ENCODE measurements at regions not wholly inside any gene's neighbourhood (a gene's known extent, or its start where the extent isn't known, plus 50 kb on each side); places are given as distances from the start of the nearest gene placed in this dataset.

DNA sequence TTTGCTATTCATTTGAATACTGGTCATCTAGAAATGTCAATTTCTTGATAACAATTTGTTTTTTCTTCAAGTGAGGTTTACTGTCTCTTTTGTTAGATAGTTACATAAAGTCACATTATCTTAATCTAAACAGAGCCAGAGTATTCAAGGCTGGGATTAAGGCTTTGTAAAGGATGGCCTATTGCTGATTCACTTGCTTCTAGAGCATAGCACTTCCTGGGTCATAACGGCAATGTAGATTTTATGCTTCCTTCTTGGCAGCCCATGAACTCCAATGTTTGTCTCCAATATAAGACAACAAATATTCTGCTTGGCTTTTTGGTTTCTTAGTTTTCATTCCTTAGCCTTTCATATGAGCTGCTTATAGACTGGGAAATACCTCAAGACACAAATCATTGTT lies 2007.9 kb upstream of the CDH6 start:
- no peak overlapping the region for H3K14ac ChIP-seq (ENCODE audit: low read length in 2 of 2)
- H3K18ac ChIP-seq (ENCODE audit: low read depth in 1 of 2, low read length in 2 of 2) = no peak overlapping the region
- no peaks in the 10 kb centered on the region for H3K36me3 ChIP-seq (ENCODE audit: control insufficient read depth in 1 of 2, insufficient read depth in 2 of 2, low read depth in 1 of 2, low read length in 2 of 2)
- H4K91ac ChIP-seq (ENCODE audit: low read length) = no peak overlapping the region
- no peak for DNase-seq
- H3K9ac ChIP-seq (ENCODE audit: low read length) = no peak overlapping the region
- H3K27ac ChIP-seq (ENCODE audit: low read length, poor library complexity, severe bottlenecking) = no peak overlapping the region
- H3K4me3 ChIP-seq (ENCODE audit: insufficient read depth in 1 of 2, low read depth in 1 of 2, low read length in 2 of 2) = no peak overlapping the region
- H4K8ac ChIP-seq (ENCODE audit: low read length) = no peak overlapping the region
- peaks cover 16% of the 10 kb centered on the region for H3K9me3 ChIP-seq (ENCODE audit: control insufficient read depth, low read length)
- no peak overlapping the region for H2BK5ac ChIP-seq (ENCODE audit: low read depth, low read length, poor library complexity, severe bottlenecking)
- H2BK15ac ChIP-seq (ENCODE audit: low read depth, poor library complexity, severe bottlenecking) = no peak overlapping the region
- no peak overlapping the region for H3K4me2 ChIP-seq (ENCODE audit: low read length, poor library complexity, severe bottlenecking)
- no peak overlapping the region for H2AK5ac ChIP-seq (ENCODE audit: low read length, severe bottlenecking)
- no peak overlapping the region for H2BK120ac ChIP-seq (ENCODE audit: low read depth, low read length)
- no peaks in the 10 kb centered on the region for H3K27me3 ChIP-seq (ENCODE audit: control insufficient read depth in 1 of 2, insufficient read depth in 1 of 2, low read length in 2 of 2)
- no peaks in the 10 kb centered on the region for H3K4me1 ChIP-seq (ENCODE audit: control insufficient read depth, insufficient read depth, low read depth, low read length)
- no peaks in the 10 kb centered on the region for H3K79me1 ChIP-seq (replicated peaks; ENCODE audit: low read length, poor library complexity, severe bottlenecking)
- WGBS = 55% methylated on average over 1 of the region's 1 CpG
- H3K23ac ChIP-seq (ENCODE audit: low read length in 2 of 2) = no peak overlapping the region
- no peak overlapping the region for H2AFZ ChIP-seq (ENCODE audit: low read depth, low read length)
- no peak overlapping the region for H2BK12ac ChIP-seq (ENCODE audit: low read length in 2 of 2)
- H3K4ac ChIP-seq (ENCODE audit: low read depth in 1 of 2, low read length in 2 of 2) = no peak overlapping the region

- H4K91ac ChIP-seq (ENCODE audit: low read length) = no peak overlapping the region
- no peak overlapping the region for H3K4me2 ChIP-seq (ENCODE audit: low read length, poor library complexity, severe bottlenecking)
- no peak overlapping the region for H2BK15ac ChIP-seq (ENCODE audit: low read depth, poor library complexity, severe bottlenecking)
- H2BK5ac ChIP-seq (ENCODE audit: low read depth, low read length, poor library complexity, severe bottlenecking) = no peak overlapping the region
- no peak overlapping the region for H3K4ac ChIP-seq (ENCODE audit: low read depth in 1 of 2, low read length in 2 of 2)
- H3K36me3 ChIP-seq (ENCODE audit: control insufficient read depth in 1 of 2, insufficient read depth in 2 of 2, low read depth in 1 of 2, low read length in 2 of 2) = no peaks in the 10 kb centered on the region
- no peak for DNase-seq
- H2BK12ac ChIP-seq (ENCODE audit: low read length in 2 of 2) = no peak overlapping the region
- H3K4me3 ChIP-seq (ENCODE audit: insufficient read depth in 1 of 2, low read depth in 1 of 2, low read length in 2 of 2) = no peak overlapping the region
- H2AFZ ChIP-seq (ENCODE audit: low read depth, low read length) = no peak overlapping the region
- H3K14ac ChIP-seq (ENCODE audit: low read length in 2 of 2) = no peak overlapping the region
- no peak overlapping the region for H4K8ac ChIP-seq (ENCODE audit: low read length)
- H3K18ac ChIP-seq (ENCODE audit: low read depth in 1 of 2, low read length in 2 of 2) = no peak overlapping the region
- no peak overlapping the region for H2BK120ac ChIP-seq (ENCODE audit: low read depth, low read length)
- H3K23ac ChIP-seq (ENCODE audit: low read length in 2 of 2) = no peak overlapping the region
- no peak overlapping the region for H3K27ac ChIP-seq (ENCODE audit: low read length, poor library complexity, severe bottlenecking)
- H3K4me1 ChIP-seq (ENCODE audit: control insufficient read depth, insufficient read depth, low read depth, low read length) = no peaks in the 10 kb centered on the region
- H3K27me3 ChIP-seq (ENCODE audit: control insufficient read depth in 1 of 2, insufficient read depth in 1 of 2, low read length in 2 of 2) = no peaks in the 10 kb centered on the region
- H3K9ac ChIP-seq (ENCODE audit: low read length) = no peak overlapping the region
- peaks cover 11% of the 10 kb centered on the region for H3K9me3 ChIP-seq (ENCODE audit: control insufficient read depth, low read length)
- no peaks in the 10 kb centered on the region for H3K79me1 ChIP-seq (replicated peaks; ENCODE audit: low read length, poor library complexity, severe bottlenecking)
- H2AK5ac ChIP-seq (ENCODE audit: low read length, severe bottlenecking) = no peak overlapping the region
- 60% methylated on average over 1 of the region's 1 CpG for WGBS
Observed at GRCh38 chr5:29175774-29176173, 2017.7 kb upstream of the CDH6 start.

GRCh38 chr5:29170599-29170998 lies 2022.9 kb upstream of the CDH6 start:
- Histone ChIP-seq H3K27ac (ENCODE audit: low read length, poor library complexity, severe bottlenecking) (no peak overlapping the region), H3K4me2 (ENCODE audit: low read length, poor library complexity, severe bottlenecking) (no peak overlapping the region), H2BK15ac (ENCODE audit: low read depth, poor library complexity, severe bottlenecking) (no peak overlapping the region), H2BK12ac (ENCODE audit: low read length in 2 of 2) (no peak overlapping the region), H3K14ac (ENCODE audit: low read length in 2 of 2) (no peak overlapping the region), H2AK5ac (ENCODE audit: low read length, severe bottlenecking) (no peak overlapping the region), H3K23ac (ENCODE audit: low read length in 2 of 2) (no peak overlapping the region), H2BK5ac (ENCODE audit: low read depth, low read length, poor library complexity, severe bottlenecking) (no peak overlapping the region), H4K91ac (ENCODE audit: low read length) (no peak overlapping the region), H3K4ac (ENCODE audit: low read depth in 1 of 2, low read length in 2 of 2) (no peak overlapping the region), H4K8ac (ENCODE audit: low read length) (no peak overlapping the region), H2AFZ (ENCODE audit: low read depth, low read length) (no peak overlapping the region), H3K36me3 (ENCODE audit: control insufficient read depth in 1 of 2, insufficient read depth in 2 of 2, low read depth in 1 of 2, low read length in 2 of 2) (no peaks in the 10 kb centered on the region), H3K79me1 (replicated peaks; ENCODE audit: low read length, poor library complexity, severe bottlenecking) (no peaks in the 10 kb centered on the region), H3K4me1 (ENCODE audit: control insufficient read depth, insufficient read depth, low read depth, low read length) (no peaks in the 10 kb centered on the region), H3K27me3 (ENCODE audit: control insufficient read depth in 1 of 2, insufficient read depth in 1 of 2, low read length in 2 of 2) (no peaks in the 10 kb centered on the region), H3K4me3 (ENCODE audit: insufficient read depth in 1 of 2, low read depth in 1 of 2, low read length in 2 of 2) (no peak overlapping the region), H3K18ac (ENCODE audit: low read depth in 1 of 2, low read length in 2 of 2) (no peak overlapping the region), H3K9ac (ENCODE audit: low read length) (no peak overlapping the region), H3K9me3 (ENCODE audit: control insufficient read depth, low read length) (peaks cover 11% of the 10 kb centered on the region), H2BK120ac (ENCODE audit: low read depth, low read length) (no peak overlapping the region)
- no CpG with 5 or more reads among the region's 1 CpG for whole genome bisulfite sequencing
- DNase-seq = no peak

GRCh38 chr5:29169886-29170285 lies 2023.6 kb upstream of the CDH6 start:
- Histone ChIP-seq H3K4ac (ENCODE audit: low read depth in 1 of 2, low read length in 2 of 2) (no peak overlapping the region), H3K27ac (ENCODE audit: low read length, poor library complexity, severe bottlenecking) (no peak overlapping the region), H3K79me1 (replicated peaks; ENCODE audit: low read length, poor library complexity, severe bottlenecking) (no peaks in the 10 kb centered on the region), H4K91ac (ENCODE audit: low read length) (no peak overlapping the region), H2BK120ac (ENCODE audit: low read depth, low read length) (no peak overlapping the region), H2BK12ac (ENCODE audit: low read length in 2 of 2) (no peak overlapping the region), H3K14ac (ENCODE audit: low read length in 2 of 2) (no peak overlapping the region), H2AFZ (ENCODE audit: low read depth, low read length) (no peak overlapping the region), H3K23ac (ENCODE audit: low read length in 2 of 2) (no peak overlapping the region), H3K18ac (ENCODE audit: low read depth in 1 of 2, low read length in 2 of 2) (no peak overlapping the region), H3K4me2 (ENCODE audit: low read length, poor library complexity, severe bottlenecking) (no peak overlapping the region), H3K27me3 (ENCODE audit: control insufficient read depth in 1 of 2, insufficient read depth in 1 of 2, low read length in 2 of 2) (no peaks in the 10 kb centered on the region), H3K9ac (ENCODE audit: low read length) (no peak overlapping the region), H2BK15ac (ENCODE audit: low read depth, poor library complexity, severe bottlenecking) (no peak overlapping the region), H3K36me3 (ENCODE audit: control insufficient read depth in 1 of 2, insufficient read depth in 2 of 2, low read depth in 1 of 2, low read length in 2 of 2) (no peaks in the 10 kb centered on the region), H3K4me1 (ENCODE audit: control insufficient read depth, insufficient read depth, low read depth, low read length) (no peaks in the 10 kb centered on the region), H2AK5ac (ENCODE audit: low read length, severe bottlenecking) (no peak overlapping the region), H3K4me3 (ENCODE audit: insufficient read depth in 1 of 2, low read depth in 1 of 2, low read length in 2 of 2) (no peak overlapping the region), H3K9me3 (ENCODE audit: control insufficient read depth, low read length) (peaks cover 11% of the 10 kb centered on the region), H4K8ac (ENCODE audit: low read length) (no peak overlapping the region), H2BK5ac (ENCODE audit: low read depth, low read length, poor library complexity, severe bottlenecking) (no peak overlapping the region)
- 48% methylated on average over 2 of the region's 2 CpGs for WGBS
- DNase-seq = no peak
